Mesothelial cell of epicardium (in vitro differentiated cells): ENCODE measurements at regions not wholly inside any gene's neighbourhood (a gene's known extent, or its start where the extent isn't known, plus 50 kb on each side); places are given as distances from the start of the nearest gene placed in this dataset.

Source experiments
- DNase-seq, 2 experiments: peaks; one replicate each; pipeline ENCODE4 v3.0.0; 2021; ENCODE audit warnings: low spot score in 2 of 2; ENCODE audit not compliant: unreplicated experiment in 2 of 2
- H3K27ac Mint-ChIP-seq: 2 replicates; pipeline ENCODE4 v1.8.0; 2021; ENCODE audit warnings: mixed read lengths
- H3K27me3 Mint-ChIP-seq: 2 replicates; pipeline ENCODE4 v1.8.0; 2021; ENCODE audit warnings: low read depth, mixed read lengths
- H3K36me3 Mint-ChIP-seq: 2 replicates; pipeline ENCODE4 v1.8.0; 2021; ENCODE audit warnings: mixed read lengths
- H3K4me1 Mint-ChIP-seq: 2 replicates; pipeline ENCODE4 v1.8.0; 2021; ENCODE audit warnings: mixed read lengths
- H3K4me3 Mint-ChIP-seq: 2 replicates; pipeline ENCODE4 v1.8.0; 2021; ENCODE audit warnings: mild to moderate bottlenecking, moderate library complexity, mixed read lengths
- H3K9me3 Mint-ChIP-seq: 2 replicates; pipeline ENCODE4 v1.8.0; 2021; ENCODE audit warnings: mixed read lengths
- CTCF ChIP-seq: fragments of 200-600 bp; sonication (generic); IDR thresholded peaks from one replicate; pipeline ENCODE4 v1.5.0; 2021; ENCODE audit warnings: antibody characterized with exemption; ENCODE audit not compliant: unreplicated experiment

GRCh38 chr12:77354766-77355362, 289.5 kb upstream of the E2F7 start:
- DNase-seq, result no peak
- Mint-ChIP-seq H3K27me3 (peaks cover 22% of the 10 kb centered on the region), H3K4me1 (no peaks in the 10 kb centered on the region), H3K27ac (no peak overlapping the region), H3K4me3 (no peak overlapping the region), H3K36me3 (no peaks in the 10 kb centered on the region), H3K9me3 (no peaks in the 10 kb centered on the region)
- no peak for TF ChIP-seq CTCF

- Mint-ChIP-seq H3K27me3 (peaks cover 22% of the 10 kb centered on the region), H3K27ac (no peak overlapping the region), H3K9me3 (no peaks in the 10 kb centered on the region), H3K4me1 (no peaks in the 10 kb centered on the region), H3K4me3 (no peak overlapping the region), H3K36me3 (no peaks in the 10 kb centered on the region)
- DNase-seq, result no peak
- no peak for TF ChIP-seq CTCF
Observed at GRCh38 chr12:77352946-77353345, 287.6 kb upstream of the E2F7 start.

- no peak for DNase-seq
- H3K4me1 Mint-ChIP-seq, result no peaks in the 10 kb centered on the region
- peaks cover 22% of the 10 kb centered on the region for H3K27me3 Mint-ChIP-seq
- no peaks in the 10 kb centered on the region for H3K36me3 Mint-ChIP-seq
- H3K27ac Mint-ChIP-seq, result no peak overlapping the region
- H3K4me3 Mint-ChIP-seq, result no peak overlapping the region
- no peaks in the 10 kb centered on the region for H3K9me3 Mint-ChIP-seq
- no peak for TF ChIP-seq CTCF
Observed at GRCh38 chr12:77351860-77352259, 286.5 kb upstream of the E2F7 start.

- H3K27ac Mint-ChIP-seq, result no peak overlapping the region
- no peak for DNase-seq
- no peaks in the 10 kb centered on the region for H3K36me3 Mint-ChIP-seq
- no peak for TF ChIP-seq CTCF
- H3K27me3 Mint-ChIP-seq, result peaks cover 20% of the 10 kb centered on the region
- H3K9me3 Mint-ChIP-seq, result no peaks in the 10 kb centered on the region
- H3K4me1 Mint-ChIP-seq, result peaks cover 12% of the 10 kb centered on the region
- H3K4me3 Mint-ChIP-seq, result no peak overlapping the region
Observed at GRCh38 chr12:77349689-77350370, 284.5 kb upstream of the E2F7 start.

GRCh38 chr12:77347017-77347416, 281.6 kb upstream of the E2F7 start:
- no peak for DNase-seq
- Mint-ChIP-seq H3K9me3 (no peaks in the 10 kb centered on the region), H3K27ac (no peak overlapping the region), H3K4me3 (no peak overlapping the region), H3K4me1 (peaks cover 23% of the 10 kb centered on the region), H3K27me3 (peaks cover 9% of the 10 kb centered on the region), H3K36me3 (no peaks in the 10 kb centered on the region)
- TF ChIP-seq CTCF, result no peak
